Pancreas (tissue), 10 donors: ENCODE measurements at regions not wholly inside any gene's neighbourhood (a gene's known extent, or its start where the extent isn't known, plus 50 kb on each side); places are given as distances from the start of the nearest gene placed in this dataset.
A peak's percentile ranks its signal among the peaks of the same experiment; 100 is the strongest.
"Not testable (repeated sequence)": the region's sequence is repeated elsewhere in the genome, so short reads cannot be mapped to it uniquely, and the experiment has no call there.

Experiments
- ATAC-seq, 4 donors: fragments of 200-7000 bp; cut with Tn5 transposase; one replicate each; pipeline versions ENCODE4 v1.8.0 to v1.9.1; 2020; ENCODE audit warnings: mild to moderate bottlenecking in 4 of 4, moderate library complexity in 4 of 4
- DNase-seq, 6 donors: peaks; one replicate each; pipeline ENCODE4 v3.0.0-alpha.2; 2020
- FAIRE-seq: peaks from 2 replicates; lab custom pipeline; 2012; peaks lifted over from hg19 to GRCh38; lab: Jason Lieb, UNC
- H3K27ac ChIP-seq, 4 donors: fragments of 200-600 bp; sonication (generic); 1 replicate in 3 of 4; 2 replicates in 1 of 4; pipeline versions ENCODE4 v1.5.0 to v1.8.0; 2020
- H3K27me3 ChIP-seq, 4 donors: fragments of 200-600 bp; one replicate each; pipeline ENCODE4 v1.8.0; 2021
- H3K36me3 ChIP-seq, 3 donors: fragments of 200-600 bp; sonication (generic) in 1 of 3; one replicate each; pipeline versions ENCODE4 v1.5.0 to v1.8.0; 2020 to 2021
- H3K4me1 ChIP-seq, 3 donors: fragments of 200-600 bp; one replicate each; pipeline ENCODE4 v1.8.0; 2021
- H3K4me3 ChIP-seq, 4 donors: fragments of 200-600 bp; sonication (generic) in 2 of 4; one replicate each; pipeline versions ENCODE4 v1.5.0 to v1.8.0; 2020 to 2021
- H3K9me3 ChIP-seq, 4 donors: fragments of 200-600 bp; one replicate each; pipeline ENCODE4 v1.8.0; 2021
- CTCF ChIP-seq, 4 donors: fragments of 200-600 bp; sonication (generic) in 3 of 4; IDR thresholded peaks; one replicate each; pipeline versions ENCODE4 v1.5.0 to v1.8.0; 2021; ENCODE audit warnings: antibody characterized with exemption in 4 of 4
- WGBS, 2 donors: extraction: QIAGEN DNeasy Blood & Tissue Kit; methylation state at CpG; one replicate each; pipeline ENCODE4 v1.1.7; 2013; 5-methylcytosine and 5-hydroxymethylcytosine counted together
- intact Hi-C, 3 donors: fragments of 100-400 bp; cut with DNase I; formaldehyde crosslinking; loops; one replicate each; pipeline versions ENCODE4 v1.11.1 to v1.14.2; 2022
- donor health status: healthy with polysubstance abuse.
- donor health status: DM: no; HTN: no; CAD: no; lungs with moderate emphysema.
- donor health status: DM: no; HTN: no; CAD: no.
- donor health status: control.
- donor health status: control.
- donor health status: Bipolar disorder and iron deficiency.
- donor health status: DM: yes; HTN: yes; CAD: no.
- donor health status: DM: no; HTN: no; CAD: no.
- donor health status: DM: no; HTN: no; CAD: no.
- donor health status: DM: yes; HTN: yes; CAD: no.

GRCh38 chr3:117865338-117865737 is 1155.8 kb downstream of the TUSC7 start:
- H3K4me3 ChIP-seq = no peak overlapping the region
- H3K27me3 ChIP-seq = no peaks in the 10 kb centered on the region
- H3K4me1 ChIP-seq = no peaks in the 10 kb centered on the region
- 94 to 95% methylated on average over 4 of the region's 4 CpGs for WGBS, 2 donors
- no peak for FAIRE-seq
- no peak for TF ChIP-seq CTCF (IDR thresholded peaks at IDR 0.05)
- H3K36me3 ChIP-seq = no peaks in the 10 kb centered on the region
- H3K9me3 ChIP-seq = no peaks in the 10 kb centered on the region
- intact Hi-C loops = no loop called here
- DNase-seq = no peak
- H3K27ac ChIP-seq = no peak overlapping the region
- ATAC-seq = no peak

GRCh38 chr3:117868766-117869165 is 1159.2 kb downstream of the TUSC7 start:
- no peak for TF ChIP-seq CTCF (IDR thresholded peaks at IDR 0.05)
- H3K4me1 ChIP-seq = peaks cover 0 to 7% (median 0%) of the 10 kb centered on the region in 3 donors
- H3K9me3 ChIP-seq = no peaks in the 10 kb centered on the region
- intact Hi-C loops = no loop called here
- no peak overlapping the region for H3K27ac ChIP-seq
- 66 to 76% methylated on average over 2 of the region's 2 CpGs for WGBS, 2 donors
- no peak for ATAC-seq
- no peak for DNase-seq
- H3K27me3 ChIP-seq = no peaks in the 10 kb centered on the region
- FAIRE-seq = no peak
- H3K36me3 ChIP-seq = no peaks in the 10 kb centered on the region
- no peak overlapping the region for H3K4me3 ChIP-seq

GRCh38 chr3:117871934-117872333 is 1162.4 kb downstream of the TUSC7 start:
- intact Hi-C loops = no loop called here
- no peak for TF ChIP-seq CTCF (IDR thresholded peaks at IDR 0.05)
- ATAC-seq (no peak), DNase-seq (no peak), FAIRE-seq (no peak)
- Histone ChIP-seq H3K4me3 (no peak overlapping the region), H3K4me1 (peaks cover 0 to 19% (median 0%) of the 10 kb centered on the region in 3 donors), H3K9me3 (no peaks in the 10 kb centered on the region), H3K36me3 (no peaks in the 10 kb centered on the region), H3K27ac (no peak overlapping the region), H3K27me3 (no peaks in the 10 kb centered on the region)
- 76 to 83% methylated on average over 2 of the region's 2 CpGs for WGBS, 2 donors

GRCh38 chr3:117872594-117873248 is 1161.9 kb downstream of the IGSF11 start:
- peaks cover 0 to 19% (median 0%) of the 10 kb centered on the region in 3 donors for H3K4me1 ChIP-seq
- H3K27ac ChIP-seq, H3K9me3 ChIP-seq, H3K4me3 ChIP-seq, H3K27me3 ChIP-seq, H3K36me3 ChIP-seq, intact Hi-C loops, DNase-seq, ATAC-seq: not testable (repeated sequence)
- FAIRE-seq = peak; percentile 26
- whole genome bisulfite sequencing, 2 donors = 83 to 88% methylated on average over 15 of the region's 15 CpGs

- intact Hi-C loops = no loop called here
- TF ChIP-seq CTCF (IDR thresholded peaks at IDR 0.05) = no peak
- no peaks in the 10 kb centered on the region for H3K36me3 ChIP-seq
- no peak for FAIRE-seq
- no peak overlapping the region for H3K27ac ChIP-seq
- no peaks in the 10 kb centered on the region for H3K27me3 ChIP-seq
- H3K9me3 ChIP-seq = no peaks in the 10 kb centered on the region
- ATAC-seq = peak; percentile 59 to 79 (median 67)
- H3K4me1 ChIP-seq = peaks cover 0 to 19% (median 0%) of the 10 kb centered on the region in 3 donors
- H3K4me3 ChIP-seq = no peak overlapping the region
- peak in 4 of 6 donors; percentile 17 to 52 (median 21) for DNase-seq
- WGBS, 2 donors = 22 to 25% methylated on average over 3 of the region's 3 CpGs
These were observed 1161.4 kb downstream of the IGSF11 start for GRCh38 chr3:117873249-117873600.
